ENCODE measurements at regions not wholly inside any gene's neighbourhood (a gene's known extent, or its start where the extent isn't known, plus 50 kb on each side); places are given as distances from the start of the nearest gene placed in this dataset.

- peak; percentile 2 to 22 (median 11) for DNase-seq (ENCODE audit: low read depth in 3 of 3)
These were observed 226.4 kb upstream of the HABP2 start for GRCh38 chr10:113326160-113327111.

- no peak for DNase-seq (ENCODE audit: low read depth in 3 of 3)
These were observed 223.7 kb upstream of the HABP2 start for GRCh38 chr10:113329121-113329596.

- no peak for DNase-seq (ENCODE audit: low read depth in 3 of 3)
These were observed 220.9 kb upstream of the HABP2 start for GRCh38 chr10:113331961-113332360.

- no peak for DNase-seq (ENCODE audit: low read depth in 3 of 3)
These were observed 219.5 kb upstream of the HABP2 start for GRCh38 chr10:113333313-113333712.

GRCh38 chr10:113335592-113335991 lies 217.3 kb upstream of the HABP2 start:
- DNase-seq (ENCODE audit: low read depth in 3 of 3), result no peak

GRCh38 chr10:113336549-113337130 lies 216.2 kb upstream of the HABP2 start:
- no peak for DNase-seq (ENCODE audit: low read depth in 3 of 3)

GRCh38 chr10:113337142-113337541 lies 215.7 kb upstream of the HABP2 start:
- DNase-seq (ENCODE audit: low read depth in 3 of 3), result no peak

GRCh38 chr10:113339121-113339520 lies 213.7 kb upstream of the HABP2 start:
- no peak for DNase-seq (ENCODE audit: low read depth in 3 of 3)

- no peak for DNase-seq (ENCODE audit: low read depth in 3 of 3)
These were observed 212.6 kb upstream of the HABP2 start for GRCh38 chr10:113340282-113340681.

GRCh38 chr10:113341138-113341537 lies 211.7 kb upstream of the HABP2 start:
- DNase-seq (ENCODE audit: low read depth in 3 of 3), result no peak

- no peak for DNase-seq (ENCODE audit: low read depth in 3 of 3)
These were observed 206.8 kb upstream of the HABP2 start for GRCh38 chr10:113345826-113346624.

- DNase-seq (ENCODE audit: low read depth in 3 of 3), result no peak
These were observed 205.3 kb upstream of the HABP2 start for GRCh38 chr10:113347508-113347907.

GRCh38 chr10:113348694-113349093 lies 204.2 kb upstream of the HABP2 start:
- DNase-seq (ENCODE audit: low read depth in 3 of 3), result no peak

- DNase-seq (ENCODE audit: low read depth in 3 of 3), result no peak
These were observed 202.4 kb upstream of the HABP2 start for GRCh38 chr10:113350311-113351040.

GRCh38 chr10:113354711-113355110 lies 198.1 kb upstream of the HABP2 start:
- DNase-seq (ENCODE audit: low read depth in 3 of 3), result no peak

GRCh38 chr10:113356794-113357680 lies 195.8 kb upstream of the HABP2 start:
- DNase-seq (ENCODE audit: low read depth in 3 of 3), result no peak

GRCh38 chr10:113357681-113358300 lies 195.1 kb upstream of the HABP2 start:
- no peak for DNase-seq (ENCODE audit: low read depth in 3 of 3)

GRCh38 chr10:113359655-113360054 lies 193.2 kb upstream of the HABP2 start:
- DNase-seq (ENCODE audit: low read depth in 3 of 3), result no peak

GRCh38 chr10:113360870-113361269 lies 192.0 kb upstream of the HABP2 start:
- no peak for DNase-seq (ENCODE audit: low read depth in 3 of 3)

GRCh38 chr10:113362645-113363091 lies 190.2 kb upstream of the HABP2 start:
- DNase-seq (ENCODE audit: low read depth in 3 of 3), result no peak

Data from stimulated activated CD4-positive, alpha-beta T cell treated with anti-CD3 and anti-CD28 coated beads, TNF-alpha, amount 100 ng/mL, for 48 hours (primary cell).